H9 (cell line): ENCODE measurements at regions not wholly inside any gene's neighbourhood (a gene's known extent, or its start where the extent isn't known, plus 50 kb on each side); places are given as distances from the start of the nearest gene placed in this dataset.

Experiments
- DNase-seq: peaks from one replicate; pipeline ENCODE4 v3.0.0-alpha.2; 2017
- H2AFZ ChIP-seq: one replicate; pipeline ENCODE4 v1.6.1; 2013; ENCODE audit warnings: mild to moderate bottlenecking, low read length, control low read depth, moderate library complexity
- H2AK5ac ChIP-seq: 2 replicates; pipeline ENCODE4 v1.6.1; 2013; ENCODE audit warnings: low read length, control low read depth, mixed read lengths; ENCODE audit not compliant: insufficient read length
- H2BK120ac ChIP-seq: one replicate; pipeline ENCODE4 v1.6.1; 2013; ENCODE audit warnings: low read depth, mild to moderate bottlenecking, low read length, control low read depth, inconsistent platforms; ENCODE audit not compliant: poor library complexity, severe bottlenecking
- H2BK12ac ChIP-seq: 2 replicates; pipeline ENCODE4 v1.6.1; 2013; ENCODE audit warnings: low read length, control low read depth, mixed read lengths, low read depth; ENCODE audit not compliant: insufficient read length
- H2BK15ac ChIP-seq: 2 replicates; pipeline ENCODE4 v1.6.1; 2013; ENCODE audit warnings: low read depth, low read length, control low read depth
- H2BK20ac ChIP-seq: one replicate; pipeline ENCODE4 v1.6.1; 2013; ENCODE audit warnings: low read depth, mild to moderate bottlenecking, low read length, control low read depth, inconsistent platforms; ENCODE audit not compliant: poor library complexity, severe bottlenecking
- H2BK5ac ChIP-seq: 2 replicates; pipeline ENCODE4 v1.6.1; 2013; ENCODE audit warnings: low read length, control low read depth, mixed read lengths; ENCODE audit not compliant: insufficient read length
- H3K14ac ChIP-seq: 2 replicates; pipeline ENCODE4 v1.6.1; 2013; ENCODE audit warnings: low read length, control low read depth; ENCODE audit not compliant: insufficient read depth
- H3K18ac ChIP-seq: 2 replicates; pipeline ENCODE4 v1.6.1; 2013; ENCODE audit warnings: low read depth, mild to moderate bottlenecking, mixed read lengths, low read length, control low read depth; ENCODE audit not compliant: insufficient read length
- H3K23ac ChIP-seq: 2 replicates; pipeline ENCODE4 v1.6.1; 2013; ENCODE audit warnings: low read length, control low read depth, mixed read lengths, low read depth; ENCODE audit not compliant: insufficient read length
- H3K23me2 ChIP-seq: 2 replicates; pipeline ENCODE4 v1.6.1; 2013; ENCODE audit warnings: low read depth, mild to moderate bottlenecking, mixed read lengths, low read length, control low read depth; ENCODE audit not compliant: insufficient read length, poor library complexity, severe bottlenecking
- H3K27ac ChIP-seq: 2 replicates; pipeline ENCODE4 v1.5.1; 2013; ENCODE audit warnings: low read length, control low read depth, mixed read lengths, low read depth; ENCODE audit not compliant: insufficient read length
- H3K27me3 ChIP-seq: 2 replicates; pipeline ENCODE4 v1.6.1; 2013; ENCODE audit warnings: low read length, control low read depth, inconsistent platforms; ENCODE audit not compliant: insufficient read depth
- H3K4ac ChIP-seq: 2 replicates; pipeline ENCODE4 v1.6.1; 2013; ENCODE audit warnings: low read depth, mild to moderate bottlenecking, control low read depth, inconsistent platforms, low read length, moderate library complexity
- H3K4me1 ChIP-seq: 2 replicates; pipeline ENCODE4 v1.6.1; 2013; ENCODE audit warnings: low read length, control low read depth, inconsistent platforms; ENCODE audit not compliant: insufficient read depth
- H3K4me2 ChIP-seq: 2 replicates; pipeline ENCODE4 v1.6.1; 2013; ENCODE audit warnings: low read length, control low read depth, mixed read lengths; ENCODE audit not compliant: insufficient read length, insufficient read depth
- H3K56ac ChIP-seq: 2 replicates; pipeline ENCODE4 v1.6.1; 2013; ENCODE audit warnings: low read depth, mild to moderate bottlenecking, mixed read lengths, low read length, control low read depth; ENCODE audit not compliant: insufficient read length
- H3K79me1 ChIP-seq: 2 replicates; pipeline ENCODE4 v1.6.1; 2013; ENCODE audit warnings: low read depth, mild to moderate bottlenecking, moderate library complexity, low read length, control low read depth, inconsistent platforms; ENCODE audit not compliant: insufficient read depth, poor library complexity, severe bottlenecking
- H3K79me2 ChIP-seq: 2 replicates; pipeline ENCODE4 v1.6.1; 2013; ENCODE audit warnings: low read length, control low read depth, inconsistent platforms; ENCODE audit not compliant: insufficient read depth
- H3K9ac ChIP-seq: 2 replicates; pipeline ENCODE4 v1.6.1; 2013; ENCODE audit warnings: low read length, control low read depth, mixed read lengths; ENCODE audit not compliant: insufficient read length; ENCODE audit errors: extremely low read depth
- H3K9me3 ChIP-seq: one replicate; pipeline ENCODE4 v1.6.1; 2013; ENCODE audit warnings: low read depth, low read length, inconsistent platforms; ENCODE audit not compliant: control insufficient read depth
- H3T11ph ChIP-seq: one replicate; pipeline ENCODE4 v1.6.1; 2013; ENCODE audit warnings: mild to moderate bottlenecking, low read length, control low read depth, inconsistent platforms
- H4K20me1 ChIP-seq: one replicate; pipeline ENCODE4 v1.6.1; 2013; ENCODE audit not compliant: control insufficient read depth, insufficient read length, insufficient read depth
- H4K5ac ChIP-seq: 2 replicates; pipeline ENCODE4 v1.6.1; 2013; ENCODE audit warnings: low read depth, mild to moderate bottlenecking, mixed read lengths, low read length, control low read depth; ENCODE audit not compliant: insufficient read length
- H4K8ac ChIP-seq: replicated peaks from 2 replicates; pipeline ENCODE4 v1.6.1; 2013; ENCODE audit warnings: low read length, control low read depth, mixed read lengths, low read depth; ENCODE audit not compliant: insufficient read length
- H4K91ac ChIP-seq: 2 replicates; pipeline ENCODE4 v1.6.1; 2013; ENCODE audit warnings: low read depth, mild to moderate bottlenecking, moderate library complexity, mixed read lengths, low read length, control low read depth; ENCODE audit not compliant: insufficient read length
- H3K27ac Mint-ChIP-seq, 3 experiments: 2 replicates in 2 of 3; 3 replicates in 1 of 3; pipeline ENCODE4 v1.8.0; 2020 to 2021; ENCODE audit warnings: mixed read lengths in 3 of 3, mild to moderate bottlenecking in 1 of 3, moderate library complexity in 1 of 3
- H3K27me3 Mint-ChIP-seq: 2 replicates; pipeline ENCODE4 v1.8.0; 2021; ENCODE audit warnings: low read depth, mild to moderate bottlenecking, moderate library complexity, mixed read lengths
- H3K36me3 Mint-ChIP-seq, 3 experiments: 2 replicates in 2 of 3; 3 replicates in 1 of 3; pipeline ENCODE4 v1.8.0; 2020 to 2021; ENCODE audit warnings: low read depth in 3 of 3, mixed read lengths in 3 of 3; ENCODE audit not compliant: insufficient read depth in 1 of 3
- H3K4me1 Mint-ChIP-seq, 2 experiments: 2 replicates each; pipeline ENCODE4 v1.8.0; 2020; ENCODE audit warnings: mixed read lengths in 2 of 2
- H3K4me3 Mint-ChIP-seq, 2 experiments: 2 replicates in 1 of 2; 3 replicates in 1 of 2; pipeline ENCODE4 v1.8.0; 2020 to 2021; ENCODE audit warnings: mild to moderate bottlenecking in 2 of 2, mixed read lengths in 2 of 2, moderate library complexity in 1 of 2
- H3K9me3 Mint-ChIP-seq, 2 experiments: 2 replicates in 1 of 2; 3 replicates in 1 of 2; pipeline ENCODE4 v1.8.0; 2020; ENCODE audit warnings: mild to moderate bottlenecking in 2 of 2, mixed read lengths in 2 of 2, moderate library complexity in 1 of 2
- CTCF ChIP-seq: fragments of 200-600 bp; sonication (generic); conservative IDR thresholded peaks from 3 replicates; pipeline ENCODE4 v1.8.0; 2021; ENCODE audit warnings: antibody characterized with exemption, mild to moderate bottlenecking
- WGBS: extraction: QIAGEN DNeasy Blood & Tissue Kit; methylation state at CpG from one replicate; pipeline ENCODE4 v1.1.7; 2013; ENCODE audit warnings: missing lambda C conversion rate, low lambda C conversion rate, mixed read lengths; ENCODE audit not compliant: insufficient read length; ENCODE audit errors: extremely low coverage; 5-methylcytosine and 5-hydroxymethylcytosine counted together

GRCh38 chr1:83796409-83796808 lies 202.5 kb downstream of the TTLL7 start:
- no CpG with 5 or more reads among the region's 4 CpGs for WGBS
- no peak overlapping the region for H3K9ac ChIP-seq

More at GRCh38 chr1:83796409-83796808, 202.5 kb downstream of the TTLL7 start:
- Histone ChIP-seq H3K18ac (no peak overlapping the region), H3T11ph (no peak overlapping the region), H3K9me3 (no peaks in the 10 kb centered on the region), H3K4me1 (no peaks in the 10 kb centered on the region; the same call in 1 of the 2 replicates), H4K5ac (no peak overlapping the region), H3K14ac (no peak overlapping the region), H2AFZ (no peak overlapping the region), H3K4me2 (no peak overlapping the region), H3K23ac (no peak overlapping the region), H4K8ac (no peak overlapping the region), H2BK5ac (no peak overlapping the region), H2AK5ac (no peak overlapping the region), H4K20me1 (no peaks in the 10 kb centered on the region), H3K56ac (no peak overlapping the region), H2BK20ac (no peak overlapping the region), H3K4ac (no peak overlapping the region), H2BK120ac (no peak overlapping the region), H3K27me3 (0 out of 2 replicates have a peak, but pooled peaks cover 1% of the 10 kb centered on the region), H3K27ac (no peak overlapping the region), H3K79me1 (no peaks in the 10 kb centered on the region), H3K23me2 (no peaks in the 10 kb centered on the region), H3K79me2 (no peaks in the 10 kb centered on the region), H2BK12ac (no peak overlapping the region), H2BK15ac (no peak overlapping the region), H4K91ac (no peak overlapping the region)
- H3K27me3 Mint-ChIP-seq: no peaks in the 10 kb centered on the region
- H3K4me3 Mint-ChIP-seq: no peak overlapping the region
- TF ChIP-seq CTCF: no peak
- H3K4me1 Mint-ChIP-seq: peaks cover 27 to 29% of the 10 kb centered on the region in 2 experiments
- peak overlapping the region in 1 of 3 experiments; percentile 63; a peak in 1 of 7 replicates for H3K27ac Mint-ChIP-seq
- H3K36me3 Mint-ChIP-seq: no peaks in the 10 kb centered on the region; a peak in 1 of 7 replicates
- no peaks in the 10 kb centered on the region for H3K9me3 Mint-ChIP-seq
- no peak for DNase-seq
